GM19438 (cell line): ENCODE measurements at regions not wholly inside any gene's neighbourhood (a gene's known extent, or its start where the extent isn't known, plus 50 kb on each side); places are given as distances from the start of the nearest gene placed in this dataset.

Experiments
- ATAC-seq: cut with Tn5 transposase; IDR thresholded peaks from one replicate; pipeline ENCODE4 v1.9.1; 2021; ENCODE audit warnings: low read depth; ENCODE audit not compliant: unreplicated experiment

- ATAC-seq = no peak
These were observed 271.2 kb upstream of the TENM3 start for GRCh38 chr4:181971973-181972372.

DNA sequence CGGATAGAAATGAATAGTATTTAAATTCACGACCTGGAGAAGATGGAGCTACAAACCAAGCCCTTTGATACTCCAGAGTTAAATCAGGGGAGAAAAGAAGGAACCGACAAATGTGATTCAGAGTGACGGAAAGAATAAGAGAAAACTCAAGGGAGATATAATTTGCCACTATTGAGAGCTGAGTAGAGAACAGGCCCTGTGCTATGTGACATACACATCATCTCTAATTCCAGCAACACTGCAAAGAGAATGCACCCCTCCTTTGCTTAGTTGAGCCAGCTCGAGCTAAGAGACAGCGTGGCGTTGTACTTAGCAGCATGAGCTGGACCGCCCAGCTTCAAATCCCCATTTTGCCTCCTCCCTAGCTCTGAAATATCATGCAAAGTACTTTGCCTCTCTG is 266.4 kb upstream of the TENM3 start:
- ATAC-seq = no peak

DNA sequence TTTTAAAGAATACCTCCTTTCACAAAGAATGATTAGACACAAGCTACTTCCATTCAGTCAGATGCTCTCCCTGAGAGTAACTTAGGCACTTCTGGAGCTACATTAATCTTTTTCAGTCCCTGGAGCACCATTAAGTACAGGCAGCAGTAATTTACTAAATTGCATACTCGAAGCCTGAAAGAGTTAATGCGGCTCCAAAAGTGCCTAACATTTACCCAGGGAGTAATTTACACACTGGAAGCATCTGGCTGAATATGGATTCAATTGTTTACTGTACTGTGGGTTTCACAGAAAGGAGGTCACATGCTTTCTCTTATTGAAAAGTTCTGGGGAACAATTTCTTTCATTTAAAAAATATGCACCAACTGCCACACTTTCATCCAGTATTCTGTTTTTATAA is 260.8 kb upstream of the TENM3 start:
- no peak for ATAC-seq

- no peak for ATAC-seq
These were observed 260.3 kb upstream of the TENM3 start for GRCh38 chr4:181982856-181983255.

DNA sequence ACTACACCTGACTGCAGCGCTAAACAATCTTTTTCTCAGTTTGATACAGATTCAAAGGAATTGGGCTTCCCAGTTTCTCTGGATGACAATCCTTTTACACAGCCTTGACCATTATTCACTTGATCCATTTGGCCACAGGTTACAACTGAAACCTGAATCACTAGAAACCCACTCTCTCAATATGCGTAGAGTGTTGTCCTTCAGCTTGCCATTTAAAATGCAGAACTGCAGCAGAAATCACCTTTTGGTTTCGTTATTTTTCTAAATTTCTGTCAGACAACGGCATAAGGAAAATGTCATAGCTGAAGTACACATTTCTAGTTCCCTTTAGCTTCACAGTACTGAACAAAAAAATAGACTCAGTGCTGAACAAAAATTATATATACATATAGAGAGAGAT is 255.8 kb upstream of the TENM3 start:
- no peak for ATAC-seq

- no peak for ATAC-seq
These were observed 254.1 kb upstream of the TENM3 start for GRCh38 chr4:181989071-181989470.

- no peak for ATAC-seq
These were observed 251.7 kb upstream of the TENM3 start for GRCh38 chr4:181991369-181992108.

DNA sequence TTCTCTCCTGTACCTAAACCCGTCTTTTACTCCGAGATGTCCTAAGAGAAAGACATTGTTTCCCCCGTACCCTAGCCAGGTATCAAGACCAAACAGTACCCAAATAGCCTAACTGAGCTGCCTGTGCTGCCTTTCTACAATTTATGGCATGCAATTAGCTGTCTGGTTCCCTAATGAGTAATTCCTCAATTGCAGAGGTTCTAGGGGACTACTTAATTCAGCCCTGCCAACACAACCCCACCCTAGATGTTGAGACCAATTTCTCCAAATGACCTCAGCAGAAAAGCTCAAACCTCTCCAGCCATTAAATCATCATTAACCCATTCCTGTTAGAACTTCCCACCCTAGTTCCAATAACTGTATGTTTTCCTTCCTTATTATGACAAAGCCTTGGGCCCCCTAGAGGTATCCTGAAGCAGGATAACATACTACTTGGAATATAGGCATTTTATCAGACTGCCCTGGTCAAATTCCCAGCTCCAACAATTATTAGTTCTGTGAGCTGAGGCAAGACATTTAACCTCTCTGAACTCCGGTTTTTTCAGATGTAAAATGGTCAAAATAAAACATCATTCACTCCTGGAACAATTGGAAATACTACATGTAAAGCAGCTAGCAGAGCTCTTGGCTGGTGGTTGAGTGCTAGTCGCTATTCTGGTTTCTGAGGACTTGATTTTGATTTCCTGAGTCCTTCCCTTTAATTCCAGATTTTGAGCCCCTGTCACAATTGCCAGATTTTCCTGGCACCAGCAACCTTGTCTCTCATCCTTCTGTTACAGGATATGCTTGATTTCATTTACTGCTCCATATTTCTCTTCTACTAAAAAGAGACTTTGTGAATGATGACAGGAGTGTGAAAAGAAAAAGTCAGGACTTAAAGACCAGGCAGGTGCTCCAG is 244.6 kb upstream of the TENM3 start:
- no peak for ATAC-seq

- no peak for ATAC-seq
These were observed 243.1 kb upstream of the TENM3 start for GRCh38 chr4:182000077-182000476.

- no peak for ATAC-seq
These were observed 232.3 kb upstream of the TENM3 start for GRCh38 chr4:182010876-182011275.

GRCh38 chr4:182014164-182014563 is 229.0 kb upstream of the TENM3 start:
- no peak for ATAC-seq

- no peak for ATAC-seq
These were observed 228.2 kb upstream of the TENM3 start for GRCh38 chr4:182015014-182015413.

GRCh38 chr4:182015893-182016292 is 227.3 kb upstream of the TENM3 start:
- ATAC-seq = no peak

DNA sequence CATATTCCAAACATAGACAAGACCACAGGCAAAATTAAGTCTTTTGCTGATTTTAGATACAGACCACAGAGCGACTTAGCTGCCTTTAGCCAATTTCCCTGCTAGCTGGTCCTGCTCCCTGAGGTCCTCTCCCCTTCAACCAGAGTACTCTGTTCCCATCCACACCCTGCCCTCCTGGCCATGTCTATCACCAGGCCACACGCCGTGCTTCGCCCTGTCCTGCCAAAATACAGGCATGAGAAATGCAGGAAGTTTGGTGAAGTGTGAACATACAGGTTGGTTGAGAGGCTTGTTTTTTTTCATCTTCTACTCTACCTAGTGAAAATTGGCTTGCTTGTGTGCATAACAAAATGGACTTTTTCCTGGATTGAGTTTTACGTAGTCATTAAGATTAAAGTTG is 226.2 kb upstream of the TENM3 start:
- no peak for ATAC-seq

- peak; percentile 39 for ATAC-seq
These were observed 224.5 kb upstream of the TENM3 start for GRCh38 chr4:182018691-182019090.

DNA sequence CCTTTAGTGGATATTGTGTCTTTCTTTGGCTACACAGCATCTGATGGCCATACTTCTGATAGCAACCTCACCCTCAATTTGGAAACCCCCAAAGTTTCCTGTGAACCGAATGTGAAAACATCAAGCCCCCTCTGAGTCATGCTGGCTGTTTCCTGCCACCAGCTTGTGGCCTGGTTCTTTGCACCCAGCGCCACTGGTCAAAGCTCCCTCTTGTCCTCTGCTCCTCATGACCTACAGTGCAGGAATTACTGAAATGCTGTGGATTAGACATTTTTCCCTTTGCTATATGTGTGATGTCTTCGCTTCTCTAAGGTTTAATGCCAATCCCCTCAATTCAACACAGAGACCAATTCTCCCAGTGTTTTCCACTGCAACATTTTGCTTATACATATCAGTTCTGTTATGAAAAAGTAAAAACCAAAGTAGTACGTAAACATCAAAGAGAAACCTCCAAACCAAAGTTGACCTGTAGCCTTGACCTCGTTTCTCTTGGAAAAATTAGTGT is 224.0 kb upstream of the TENM3 start:
- peak; percentile 73 for ATAC-seq

DNA sequence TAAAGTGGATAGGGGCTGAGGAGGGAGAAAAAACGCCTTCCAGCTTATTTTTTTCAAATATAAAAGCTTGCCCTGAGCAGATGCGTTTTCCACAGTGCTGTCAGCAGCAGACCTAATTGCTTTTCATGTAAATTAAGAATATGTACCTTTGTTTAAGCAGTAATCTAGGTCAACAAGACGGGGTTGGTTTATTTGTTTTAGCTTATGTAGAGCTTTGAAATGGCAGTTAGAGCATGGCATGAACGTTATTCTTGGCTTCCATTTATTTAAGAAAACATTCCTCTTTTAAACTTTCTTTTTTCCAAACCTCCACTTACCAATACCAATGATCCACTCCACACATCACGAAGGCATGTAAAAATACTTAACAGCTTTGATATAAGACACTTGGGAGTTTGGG is 220.3 kb upstream of the TENM3 start:
- no peak for ATAC-seq

- no peak for ATAC-seq
These were observed 219.7 kb upstream of the TENM3 start for GRCh38 chr4:182023469-182023868.

DNA sequence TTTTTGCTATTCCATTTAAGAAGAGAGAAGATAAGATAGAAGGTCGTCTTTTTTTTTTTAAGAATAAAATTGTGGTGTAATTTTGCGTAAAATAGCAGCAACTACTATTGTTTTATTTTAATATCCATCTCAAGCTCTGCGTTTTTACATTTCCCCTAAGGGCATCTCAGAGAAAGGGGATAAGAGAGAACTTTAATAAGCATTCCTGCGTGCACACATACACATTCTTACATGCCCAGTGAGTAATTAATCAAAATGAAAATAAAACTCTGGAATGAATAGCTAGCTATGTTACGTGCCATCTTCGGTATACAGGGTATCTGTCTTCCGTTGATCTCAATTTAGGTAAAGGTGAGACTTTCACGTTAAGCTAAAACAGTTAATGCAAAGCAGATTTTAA is 200.3 kb upstream of the TENM3 start:
- ATAC-seq = no peak

GRCh38 chr4:182048871-182049270 is 194.3 kb upstream of the TENM3 start:
- no peak for ATAC-seq

GRCh38 chr4:182056866-182057265 is 186.3 kb upstream of the TENM3 start:
- ATAC-seq = no peak

GRCh38 chr4:182062458-182062857 is 180.7 kb upstream of the TENM3 start:
- ATAC-seq = no peak
